Stimulated activated CD8-positive, alpha-beta memory T cell treated with anti-CD3 and anti-CD28 coated beads, Interleukin-12 subunit alpha, Interleukin-12 subunit beta, amount 100 ng/mL, for 4 hours (primary cell): ENCODE measurements at regions not wholly inside any gene's neighbourhood (a gene's known extent, or its start where the extent isn't known, plus 50 kb on each side); places are given as distances from the start of the nearest gene placed in this dataset.

ENCODE experiments used
- DNase-seq: peaks from one replicate; pipeline ENCODE4 v3.0.0-alpha.2; 2020; ENCODE audit warnings: low read depth

DNA sequence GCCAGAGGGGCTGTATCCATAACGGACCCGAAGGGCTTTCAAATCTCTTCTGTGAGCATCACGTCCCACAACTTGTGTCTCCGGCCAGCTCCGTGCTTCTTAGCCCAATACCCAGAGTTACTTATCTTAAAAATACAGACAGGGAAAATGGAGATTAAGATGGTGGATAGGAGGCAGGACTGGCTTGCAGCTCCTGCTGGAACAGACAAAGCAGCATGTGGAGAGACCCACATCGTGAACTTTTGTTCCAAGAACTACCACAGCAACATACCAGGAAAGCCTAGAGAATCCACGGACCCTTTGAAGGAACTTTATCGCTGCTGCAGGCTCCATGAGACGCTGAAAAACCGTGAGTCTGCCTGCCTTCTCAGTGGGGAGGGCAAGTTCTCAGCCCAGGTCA lies 113.7 kb downstream of the RNASET2 start:
- DNase-seq, result no peak

DNA sequence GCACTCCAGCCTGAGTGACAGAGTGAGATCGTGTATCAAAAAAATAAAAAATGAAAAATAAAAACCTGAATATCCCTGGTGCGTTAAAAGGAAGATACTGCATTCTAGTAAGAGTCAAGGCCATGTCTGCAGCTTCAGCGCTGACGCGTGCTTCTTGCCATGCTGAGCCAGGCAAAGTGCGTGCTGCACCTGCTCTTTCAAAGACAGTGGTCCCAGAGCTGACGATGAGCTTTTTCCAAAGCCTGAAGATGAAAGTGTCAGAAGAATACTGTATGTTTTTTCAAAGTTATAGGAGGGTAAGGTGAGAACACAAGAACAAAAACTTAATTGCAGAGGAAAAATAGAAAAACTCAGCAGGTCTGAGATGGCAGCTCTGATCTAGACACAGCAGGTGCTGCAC lies 115.1 kb downstream of the RNASET2 start:
- no peak for DNase-seq

DNA sequence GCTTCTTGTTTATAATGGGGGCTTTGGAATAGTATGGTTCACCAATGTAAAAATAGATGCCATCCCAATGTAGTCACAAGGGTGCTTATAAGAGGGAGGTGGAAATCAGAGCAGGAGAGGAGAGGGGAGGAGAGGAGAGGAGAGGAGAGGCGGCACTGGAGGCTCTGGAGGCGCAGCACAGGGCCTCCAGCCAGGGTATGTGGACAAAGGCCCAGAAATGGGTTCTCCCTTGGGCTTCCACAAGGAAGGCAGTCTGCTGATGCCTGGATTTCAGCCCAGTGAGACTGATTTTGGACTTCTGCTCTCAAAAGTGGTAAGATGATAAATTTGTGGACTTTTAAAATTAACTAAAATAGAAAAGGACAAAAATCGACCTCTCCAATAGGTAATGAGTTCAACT lies 116.8 kb downstream of the RNASET2 start:
- no peak for DNase-seq

DNA sequence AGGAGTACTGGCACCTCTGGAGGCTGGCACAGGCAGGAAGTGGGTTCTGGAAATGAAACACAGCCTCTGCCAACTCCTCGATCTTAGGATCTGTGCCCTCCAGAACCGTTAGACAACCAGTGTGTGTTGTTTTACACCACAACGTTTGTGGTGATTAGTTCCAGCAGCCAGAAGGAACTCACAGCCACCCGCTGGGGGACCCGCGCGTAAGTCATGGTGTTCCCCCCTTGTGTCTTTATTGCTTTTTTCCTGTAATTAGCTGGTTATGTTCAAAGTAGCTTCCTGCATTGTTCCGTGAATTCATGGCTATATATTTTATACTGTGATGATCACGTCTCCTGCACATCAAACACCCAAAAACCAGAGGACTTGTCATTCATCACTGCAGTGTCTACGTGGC lies 117.4 kb downstream of the RNASET2 start:
- no peak for DNase-seq

DNA sequence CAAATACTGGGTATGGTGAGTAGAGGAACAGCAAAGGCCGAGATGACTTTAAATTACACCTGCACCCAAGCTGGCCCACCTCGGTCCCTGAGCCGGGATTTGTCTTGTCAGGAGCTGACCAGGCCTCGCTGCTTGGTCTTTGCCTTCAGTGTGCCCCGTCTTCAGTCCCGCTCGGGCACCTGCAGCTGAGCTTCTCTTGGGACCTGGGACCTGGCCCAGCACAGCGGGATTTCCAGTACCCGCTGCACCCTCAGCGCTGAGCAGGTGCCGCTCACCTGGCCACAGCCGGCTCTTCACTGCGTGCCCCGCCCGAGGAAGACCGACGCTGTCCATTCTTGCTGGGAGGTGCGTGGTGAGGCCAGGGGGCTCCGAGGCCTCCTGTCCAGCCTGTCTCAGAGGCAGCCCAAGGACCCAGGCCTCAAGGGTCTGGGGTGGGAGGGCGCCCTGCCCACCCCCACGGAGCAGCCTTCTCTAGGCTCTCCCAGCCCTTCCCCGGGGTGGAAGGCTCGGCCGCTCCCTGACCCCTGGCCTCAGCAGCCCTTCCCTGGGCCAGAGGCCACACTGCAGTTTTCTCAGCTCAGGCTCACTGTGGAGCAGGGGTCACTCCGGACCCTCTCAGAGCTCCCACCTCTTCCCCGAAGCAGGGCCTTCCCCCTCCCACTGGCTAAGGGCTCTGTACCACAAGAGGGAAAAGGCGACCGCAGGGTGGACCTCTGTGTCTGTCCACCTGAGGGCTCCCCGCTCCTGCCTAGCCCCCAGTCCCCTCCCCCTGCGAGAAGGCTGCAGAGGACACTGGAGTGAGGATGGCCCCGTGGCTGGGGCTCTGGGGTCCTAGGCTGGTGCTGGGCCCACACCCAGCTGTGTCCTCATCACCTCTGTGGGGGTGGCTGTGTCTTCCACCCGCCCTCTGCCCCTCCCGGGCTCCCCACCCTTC lies 119.3 kb downstream of the RNASET2 start:
- no peak for DNase-seq

DNA sequence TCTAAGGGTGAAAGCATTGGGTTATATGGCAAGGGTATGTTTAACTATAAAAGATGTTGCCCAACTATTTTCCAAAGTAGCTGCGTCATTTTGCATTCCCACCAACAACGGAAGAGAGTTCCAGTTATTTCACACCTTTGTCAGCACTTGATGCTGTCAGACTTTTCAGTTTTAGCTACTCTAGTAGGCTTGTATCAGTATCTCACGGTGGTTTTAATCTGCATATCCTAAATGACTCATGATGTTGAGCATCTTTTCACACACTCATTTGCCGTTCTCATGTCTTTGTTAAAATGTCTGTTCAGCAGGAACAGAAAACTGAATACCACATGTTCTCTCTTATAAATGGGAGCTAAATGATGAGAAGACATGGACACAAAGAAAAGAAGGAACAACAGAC lies 122.3 kb downstream of the RNASET2 start:
- no peak for DNase-seq

DNA sequence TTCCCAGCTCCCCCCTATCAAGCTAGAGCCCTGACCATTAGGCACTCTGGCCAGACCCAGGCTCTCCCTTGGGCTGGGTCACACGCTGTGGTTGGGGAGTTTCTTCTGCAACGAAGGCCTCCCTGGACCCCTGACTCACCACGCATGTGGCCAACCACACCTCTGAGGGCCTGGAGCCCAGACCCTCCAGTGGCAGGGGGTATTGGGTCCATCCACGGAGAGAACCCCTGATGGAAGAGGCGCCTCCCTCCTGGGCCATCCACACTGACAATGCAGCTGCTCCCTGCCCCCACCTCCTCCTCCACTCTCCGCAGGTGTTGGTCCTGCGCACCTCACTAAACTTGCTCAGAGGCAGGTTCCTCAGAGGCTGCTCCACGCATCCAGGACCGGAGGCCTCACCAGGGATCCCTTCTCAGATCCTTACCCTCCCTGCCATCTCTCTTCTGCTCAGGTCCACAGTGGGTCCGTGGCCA lies 125.4 kb downstream of the RNASET2 start:
- no peak for DNase-seq

DNA sequence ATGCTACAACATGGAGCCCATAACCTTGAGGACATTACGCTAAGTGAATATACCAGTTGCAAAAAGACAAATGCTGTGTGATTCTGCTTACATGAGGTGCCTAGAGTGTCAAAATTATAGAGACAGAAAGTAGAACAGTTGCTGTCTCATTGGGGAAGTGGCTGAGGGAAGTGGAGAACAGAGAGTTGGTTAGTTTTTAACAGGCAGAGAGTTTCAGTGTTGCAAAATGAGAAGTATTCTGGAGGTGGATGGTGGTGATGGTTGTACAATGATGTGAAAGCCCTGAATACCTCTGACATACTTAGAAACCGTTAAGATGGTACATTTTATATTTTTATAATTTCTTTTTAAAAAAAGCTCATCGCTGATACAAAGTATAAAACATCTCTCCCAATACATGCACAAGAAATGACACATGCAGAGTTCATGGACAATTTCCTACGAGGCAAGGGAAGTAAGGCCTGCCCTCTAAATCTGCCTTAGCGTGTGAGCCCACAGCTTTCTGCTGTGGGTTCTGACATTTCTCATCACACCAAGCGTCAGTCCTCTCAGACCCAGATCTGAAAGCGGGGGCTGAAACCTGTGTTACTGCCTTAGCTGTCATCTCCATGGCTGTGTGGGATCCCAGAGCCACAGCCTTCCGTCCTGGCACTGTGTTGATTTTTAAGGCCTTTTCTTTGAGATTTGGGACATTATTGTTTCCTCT lies 126.0 kb downstream of the RNASET2 start:
- DNase-seq, result no peak

DNA sequence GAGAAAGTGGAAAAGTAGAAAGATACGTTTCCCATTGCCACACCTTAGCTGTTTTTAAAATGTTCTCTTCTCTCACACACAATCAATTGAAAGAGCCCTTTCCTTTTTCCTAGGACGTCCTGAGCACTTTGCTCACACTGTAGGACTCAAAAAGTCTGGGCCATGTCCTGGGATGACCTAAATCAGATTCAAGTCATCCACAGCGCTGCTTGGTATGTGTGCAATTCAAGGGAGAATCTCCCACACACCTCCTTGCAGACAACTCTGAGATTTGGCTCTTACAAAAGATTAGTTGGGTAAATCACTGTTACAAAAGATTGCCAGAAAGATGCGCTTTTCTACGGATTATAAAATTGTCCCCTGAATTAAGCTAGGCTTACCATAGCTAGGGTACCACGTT lies 130.1 kb downstream of the RNASET2 start:
- DNase-seq, result no peak

DNA sequence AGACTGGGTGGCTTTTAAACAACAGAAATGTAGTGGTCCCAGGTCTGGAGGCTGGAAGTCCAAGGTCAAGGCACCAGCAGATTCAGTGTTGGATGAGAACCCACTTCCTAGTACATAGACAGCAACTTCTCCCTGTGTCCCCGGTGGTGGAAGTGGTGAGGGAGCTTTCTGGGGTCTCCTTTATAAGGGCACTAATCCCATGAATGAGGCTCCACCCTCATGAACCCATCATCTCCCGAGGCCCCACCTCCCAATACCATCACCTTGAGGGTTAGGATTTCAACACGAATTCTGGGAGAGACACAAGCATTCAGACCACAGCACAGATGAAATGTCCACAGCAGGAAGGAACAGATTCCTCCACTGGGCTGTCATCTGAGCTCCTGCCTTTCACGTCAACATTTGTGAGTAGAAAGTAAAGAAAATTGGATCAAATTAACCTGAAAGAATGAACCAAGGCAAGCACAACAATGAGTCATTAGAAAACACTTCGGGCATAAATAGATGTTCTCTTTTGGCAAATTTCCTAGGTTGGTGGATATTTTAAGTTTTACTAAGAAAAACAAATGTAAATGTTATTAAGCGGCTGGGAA lies 130.7 kb downstream of the RNASET2 start:
- no peak for DNase-seq

DNA sequence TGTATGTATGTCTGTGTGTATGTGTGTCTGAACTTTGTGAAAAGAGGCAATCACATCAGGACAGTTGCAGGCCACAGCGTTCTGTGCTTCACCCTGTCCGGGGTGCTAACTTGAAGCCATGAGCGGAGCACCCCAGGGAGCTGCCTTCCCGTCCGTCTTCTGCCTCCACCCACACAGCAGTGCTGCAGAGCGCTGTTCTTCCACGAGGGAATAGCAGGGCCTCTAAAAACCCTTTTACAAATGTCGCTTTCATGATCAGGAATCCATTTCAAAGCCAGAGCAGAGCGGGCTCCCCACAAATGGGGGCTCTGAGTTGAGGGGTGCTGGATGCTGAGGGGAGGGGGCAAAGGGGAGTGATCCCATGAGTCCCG lies 131.5 kb downstream of the RNASET2 start:
- no peak for DNase-seq

DNA sequence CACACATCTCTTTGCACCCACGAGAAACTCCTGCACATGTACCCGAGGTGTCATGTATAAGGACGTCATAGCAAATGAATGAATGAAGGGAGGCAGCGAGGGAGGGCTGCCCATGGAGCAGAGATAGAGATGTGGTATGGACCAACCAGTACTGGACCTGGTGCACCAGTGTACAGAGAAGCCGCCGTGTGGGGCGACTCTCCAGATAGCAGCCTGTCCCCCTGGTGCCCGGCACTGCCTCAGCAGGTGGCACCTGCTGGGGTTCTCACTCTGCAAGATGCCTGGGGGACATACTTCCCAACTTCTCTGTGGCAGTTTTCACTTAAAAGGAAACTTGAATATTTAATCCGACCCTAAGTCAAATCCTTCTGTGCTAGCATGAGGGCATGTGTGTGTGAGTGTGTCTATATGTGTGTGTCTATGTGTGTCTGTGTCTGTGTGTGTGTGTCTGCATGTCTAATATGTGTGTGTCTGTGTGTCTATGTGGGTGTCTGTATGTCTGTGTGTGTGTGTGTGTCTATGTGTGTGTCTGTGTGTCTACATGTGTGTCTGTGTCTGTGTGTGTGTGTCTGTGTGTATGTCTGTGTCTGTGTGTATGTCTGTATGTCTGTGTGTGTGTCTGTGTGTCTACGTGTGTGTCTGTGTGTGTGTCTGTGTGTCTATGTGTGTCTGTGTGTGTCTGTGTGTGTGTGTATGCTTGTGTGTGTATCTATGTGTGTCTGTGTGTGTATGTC lies 132.0 kb downstream of the RNASET2 start:
- DNase-seq, result no peak

DNA sequence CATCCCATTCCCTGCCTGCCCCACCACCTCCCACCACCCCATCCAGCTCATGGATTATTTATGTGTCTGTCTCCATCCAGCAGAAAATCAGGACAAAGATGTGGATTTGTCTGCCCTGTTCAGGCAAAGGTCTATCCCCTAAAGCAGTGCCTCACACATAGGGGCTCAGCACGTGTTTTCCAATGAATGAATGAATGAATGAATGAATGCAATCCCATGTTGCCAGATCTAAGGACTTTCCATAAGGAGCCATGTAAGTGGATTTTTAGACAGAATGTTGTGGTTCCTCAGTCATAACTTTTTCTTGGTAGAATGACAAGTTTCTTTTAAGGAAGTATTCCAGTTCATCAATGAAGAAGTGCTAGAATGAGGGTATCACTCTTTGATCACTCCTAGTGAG lies 133.7 kb downstream of the RNASET2 start:
- no peak for DNase-seq

DNA sequence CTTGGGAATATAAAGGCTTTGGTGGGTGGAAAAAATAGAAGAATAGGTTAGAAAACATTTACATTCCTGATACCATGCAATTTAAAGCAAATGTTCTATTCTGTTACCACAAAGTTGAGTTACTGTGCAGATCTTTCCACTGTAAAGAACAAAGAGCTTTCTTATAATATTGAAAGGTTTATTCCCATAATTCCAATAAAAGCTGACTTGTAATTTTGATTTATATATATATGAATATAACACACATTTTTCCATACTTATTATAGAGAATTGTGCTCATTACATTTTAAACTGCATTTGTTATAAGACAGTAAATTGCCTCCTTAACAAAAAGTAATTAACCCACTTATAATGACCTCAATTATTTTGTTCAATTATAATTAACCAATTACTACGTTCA lies 135.9 kb downstream of the RNASET2 start:
- no peak for DNase-seq

DNA sequence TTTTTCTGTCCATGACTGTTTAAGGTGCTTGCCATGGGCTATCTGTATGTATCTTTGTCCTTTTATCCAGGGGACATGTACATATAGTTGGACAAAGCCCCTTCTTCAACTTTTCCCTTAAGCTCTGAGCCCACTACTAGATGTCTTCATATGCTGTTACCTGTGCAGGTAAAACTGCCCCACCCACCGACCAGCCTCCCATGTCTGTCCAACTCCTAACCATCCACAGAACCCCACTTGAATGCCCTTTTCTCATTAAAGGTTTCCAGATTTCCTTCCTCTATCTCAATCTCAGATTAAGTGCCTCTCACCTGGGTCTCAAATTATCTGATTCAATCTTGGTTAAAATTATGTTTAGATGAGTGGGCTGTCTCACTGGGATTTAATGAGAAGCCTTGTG lies 136.3 kb downstream of the RNASET2 start:
- no peak for DNase-seq

DNA sequence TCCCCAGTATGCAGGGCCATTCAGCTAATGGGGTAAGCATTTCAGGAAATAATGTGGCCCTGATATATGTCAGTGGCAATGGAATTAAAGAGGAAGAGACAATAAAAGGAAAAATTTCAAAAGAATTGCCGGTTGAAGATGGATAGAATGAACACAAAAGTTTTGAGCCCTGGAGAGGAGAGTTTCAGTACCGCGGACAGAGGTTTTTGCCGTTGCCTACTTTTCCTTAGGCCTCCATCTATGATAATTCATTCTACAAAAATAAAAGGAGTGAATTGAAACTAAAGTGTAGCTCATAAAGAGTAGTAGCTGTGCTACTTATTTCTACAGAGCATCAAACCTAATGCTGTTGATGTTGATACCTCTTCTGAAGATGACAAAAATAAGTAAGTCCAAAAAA lies 140.7 kb downstream of the RNASET2 start:
- no peak for DNase-seq

DNA sequence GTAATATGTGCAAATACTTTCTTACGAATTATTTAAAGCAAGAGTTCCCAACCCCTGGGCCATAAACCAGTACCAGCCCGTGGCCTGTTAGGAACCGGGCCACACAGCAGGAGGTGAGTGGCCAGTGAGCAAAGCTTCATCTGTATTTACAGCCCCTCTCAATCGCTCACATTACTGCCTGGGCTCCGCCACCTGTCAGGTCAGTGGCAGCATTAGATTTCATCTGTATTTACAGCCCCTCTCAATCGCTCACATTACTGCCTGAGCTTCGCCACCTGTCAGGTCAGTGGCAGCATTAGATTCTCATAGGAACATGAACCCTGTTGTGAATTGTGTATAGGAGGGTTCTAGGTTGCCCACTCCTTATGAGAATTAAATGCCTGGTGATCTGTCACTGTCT lies 142.0 kb downstream of the RNASET2 start:
- no peak for DNase-seq

DNA sequence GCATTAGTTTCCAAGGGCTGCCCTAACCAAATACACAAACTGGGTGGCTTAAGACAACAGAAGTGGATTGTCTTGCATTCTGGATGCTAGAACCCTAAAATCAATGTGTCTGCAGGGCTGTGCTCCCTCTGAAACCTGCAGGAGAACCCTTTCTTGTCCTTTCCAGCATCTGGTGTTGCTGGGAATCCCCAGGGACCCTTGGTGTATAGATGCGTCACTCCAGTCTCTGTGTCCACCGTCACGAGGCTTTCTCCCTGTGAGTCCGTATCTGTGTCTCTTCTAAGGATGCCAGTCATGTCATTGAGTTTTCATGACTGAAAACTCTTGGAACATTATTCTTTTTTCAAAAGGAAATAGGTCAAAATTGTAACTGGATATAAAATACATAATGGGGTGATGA lies 142.9 kb downstream of the RNASET2 start:
- DNase-seq, result no peak

DNA sequence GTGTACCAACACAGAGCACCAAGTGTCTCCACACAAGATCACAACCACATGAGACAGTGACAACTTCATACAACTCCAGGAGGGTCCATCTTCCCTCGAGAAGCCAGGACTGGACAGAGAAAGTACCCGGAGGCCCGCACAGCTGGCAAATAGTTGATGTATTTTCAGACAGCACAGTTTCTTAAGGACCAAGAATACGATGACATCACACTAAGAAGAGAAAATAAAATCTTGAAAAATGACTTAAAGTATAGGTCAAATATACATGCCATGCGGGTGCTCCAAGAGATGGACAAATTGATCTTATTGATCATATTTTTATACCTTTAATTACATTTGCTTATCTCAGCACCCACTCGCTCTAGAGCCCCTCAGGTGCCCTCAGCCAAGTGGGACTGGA lies 145.5 kb downstream of the RNASET2 start:
- no peak for DNase-seq

DNA sequence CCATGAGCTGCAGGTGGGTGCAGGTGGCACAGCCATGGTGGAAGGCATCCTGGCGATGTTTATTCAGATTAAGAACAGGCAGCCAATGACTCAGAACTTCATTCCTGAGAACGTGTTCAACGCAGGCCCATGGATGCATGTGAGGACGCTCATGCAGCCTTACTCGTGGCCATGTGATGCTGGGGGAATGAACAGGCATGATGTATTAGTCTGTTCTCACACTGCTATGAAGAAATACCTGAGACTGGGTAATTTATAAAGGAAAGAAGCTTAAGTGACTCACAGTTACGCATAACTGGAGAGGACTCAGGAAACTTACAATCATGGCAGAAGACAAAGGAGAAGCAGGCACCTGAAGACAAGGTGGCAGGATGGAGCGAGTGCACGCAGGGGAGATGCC lies 146.6 kb downstream of the RNASET2 start:
- DNase-seq, result no peak

DNA sequence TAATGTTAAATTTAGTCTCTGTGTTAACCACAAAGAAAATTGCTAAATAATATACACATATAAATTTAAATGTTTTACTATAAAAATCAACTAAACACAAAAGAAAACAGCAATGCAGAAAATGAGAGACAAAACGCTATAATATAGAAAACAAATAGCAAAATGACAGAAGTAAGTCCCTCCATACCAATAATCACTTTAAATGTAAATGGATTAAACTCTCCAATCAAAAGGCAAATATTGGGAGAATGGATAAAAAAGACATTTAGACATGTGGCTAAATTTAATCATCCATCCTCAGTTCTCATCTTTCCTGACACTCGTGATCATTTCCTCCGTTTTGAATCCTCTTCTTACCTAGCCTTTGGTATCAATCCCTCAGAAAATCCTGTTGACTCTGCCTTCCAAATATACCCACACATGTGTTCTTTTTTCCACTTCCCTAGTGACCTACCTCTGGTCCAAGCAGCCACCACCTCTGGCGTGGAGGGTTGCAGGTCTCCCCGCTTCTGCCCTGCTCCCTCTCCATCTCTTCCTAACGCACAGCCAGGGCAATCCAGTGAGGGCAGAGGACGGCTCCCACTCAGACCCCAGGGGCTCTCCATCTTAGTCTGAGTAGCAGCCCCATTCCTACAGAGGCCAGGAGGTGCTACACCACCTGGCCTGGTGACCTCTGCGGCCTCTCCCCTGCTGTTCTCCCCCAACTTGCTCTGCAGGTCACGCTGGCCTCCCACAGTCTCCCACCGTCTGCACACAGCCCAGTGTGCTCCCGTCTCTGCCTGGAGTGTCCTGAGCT lies 149.2 kb downstream of the RNASET2 start:
- DNase-seq, result no peak
